ENCODE measurements at regions not wholly inside any gene's neighbourhood (a gene's known extent, or its start where the extent isn't known, plus 50 kb on each side); places are given as distances from the start of the nearest gene placed in this dataset.
"Not testable (repeated sequence)": the region's sequence is repeated elsewhere in the genome, so short reads cannot be mapped to it uniquely, and the experiment has no call there.

- DNase-seq, result no peak
These were observed 181.4 kb upstream of the ETV3 start for GRCh38 chr1:157319567-157319966.

GRCh38 chr1:157317229-157317628 lies 179.0 kb upstream of the ETV3 start:
- not testable (repeated sequence) for DNase-seq

- DNase-seq, result no peak
These were observed 177.3 kb upstream of the ETV3 start for GRCh38 chr1:157315544-157315943.

GRCh38 chr1:157314408-157314807 lies 176.2 kb upstream of the ETV3 start:
- DNase-seq, result no peak

- no peak for DNase-seq
These were observed 175.1 kb upstream of the ETV3 start for GRCh38 chr1:157313240-157313807.

- no peak for DNase-seq
These were observed 174.1 kb upstream of the ETV3 start for GRCh38 chr1:157312082-157312812.

- no peak for DNase-seq
These were observed 173.5 kb upstream of the ETV3 start for GRCh38 chr1:157311730-157312081.

GRCh38 chr1:157310805-157311729 lies 172.9 kb upstream of the ETV3 start:
- not testable (repeated sequence) for DNase-seq

GRCh38 chr1:157310401-157310800 lies 172.2 kb upstream of the ETV3 start:
- DNase-seq, result no peak

- DNase-seq, result no peak
These were observed 169.3 kb upstream of the ETV3 start for GRCh38 chr1:157307491-157307890.

- no peak for DNase-seq
These were observed 168.7 kb upstream of the ETV3 start for GRCh38 chr1:157306896-157307295.

GRCh38 chr1:157304271-157304670 lies 166.1 kb upstream of the ETV3 start:
- no peak for DNase-seq

- no peak for DNase-seq
These were observed 164.5 kb upstream of the ETV3 start for GRCh38 chr1:157302724-157303123.

GRCh38 chr1:157302199-157302497 lies 164.0 kb upstream of the ETV3 start:
- no peak for DNase-seq

- no peak for DNase-seq
These were observed 163.4 kb upstream of the ETV3 start for GRCh38 chr1:157301477-157302198.

- not testable (repeated sequence) for DNase-seq
These were observed 156.4 kb upstream of the ETV3 start for GRCh38 chr1:157294387-157295145.

- no peak for DNase-seq
These were observed 154.8 kb upstream of the ETV3 start for GRCh38 chr1:157292809-157293564.

- no peak for DNase-seq
These were observed 154.1 kb upstream of the ETV3 start for GRCh38 chr1:157292302-157292701.

GRCh38 chr1:157291083-157291482 lies 152.9 kb upstream of the ETV3 start:
- DNase-seq, result no peak

GRCh38 chr1:157289424-157290105 lies 151.4 kb upstream of the ETV3 start:
- no peak for DNase-seq

GRCh38 chr1:157288996-157289395 lies 150.8 kb upstream of the ETV3 start:
- no peak for DNase-seq
